Caco-2 (cell line): ENCODE measurements at regions not wholly inside any gene's neighbourhood (a gene's known extent, or its start where the extent isn't known, plus 50 kb on each side); places are given as distances from the start of the nearest gene placed in this dataset.

Experiments
- BruUV-seq: library from RNA; stranded (reverse); fragments of 400-500 nt; replicated peaks from 2 replicates; lab custom pipeline; 2021; lab: Mats Ljungman, UMichigan
- CTCF ChIA-PET: fragments of 300-600 bp; sonication (Branson Sonifier 250); formaldehyde crosslinking; loops from one replicate; lab custom pipeline; 2022; ENCODE audit warnings: antibody characterized with exemption; lab: Charles Lee
- POLR2A ChIA-PET: fragments of 300-600 bp; sonication (Branson Sonifier 250); formaldehyde crosslinking; loops from one replicate; lab custom pipeline; 2022; ENCODE audit warnings: antibody characterized with exemption; lab: Charles Lee
- DNase-seq, 2 experiments: peaks; one replicate each; pipeline versions ENCODE4 v3.0.0 to v3.0.0-alpha.2; 2020 to 2022
- H3K27me3 ChIP-seq: replicated peaks from 2 replicates; pipeline ENCODE4 v1.6.0; 2011; ENCODE audit warnings: low read length; ENCODE audit not compliant: control insufficient read depth, insufficient read depth
- H3K36me3 ChIP-seq: 2 replicates; pipeline ENCODE4 v1.5.1; 2011; ENCODE audit warnings: low read length; ENCODE audit not compliant: control insufficient read depth, insufficient read depth
- H3K4me1 ChIP-seq: fragments of 250-450 bp; sonication (Bioruptor Pico); 2 replicates; pipeline ENCODE4 v1.5.1; 2020; ENCODE audit warnings: mild to moderate bottlenecking
- H3K4me3 ChIP-seq: 2 replicates; pipeline ENCODE4 v1.5.1; 2011; ENCODE audit warnings: low read depth, mild to moderate bottlenecking, control low read depth, low read length
- H3K9me3 ChIP-seq: fragments of 250-450 bp; sonication (Bioruptor Pico); 2 replicates; pipeline ENCODE4 v1.5.1; 2020; ENCODE audit warnings: mild to moderate bottlenecking, moderate library complexity
- H3K27ac Mint-ChIP-seq: one replicate; pipeline ENCODE4 v1.8.0; 2022; ENCODE audit warnings: mixed read lengths; ENCODE audit not compliant: unreplicated experiment
- H3K27me3 Mint-ChIP-seq: one replicate; pipeline ENCODE4 v1.8.0; 2022; ENCODE audit warnings: mixed read lengths; ENCODE audit not compliant: insufficient read depth, unreplicated experiment
- H3K36me3 Mint-ChIP-seq: one replicate; pipeline ENCODE4 v1.8.0; 2022; ENCODE audit warnings: mild to moderate bottlenecking, mixed read lengths; ENCODE audit not compliant: insufficient read depth, unreplicated experiment
- H3K4me1 Mint-ChIP-seq: one replicate; pipeline ENCODE4 v1.8.0; 2022; ENCODE audit warnings: low read depth, mixed read lengths; ENCODE audit not compliant: unreplicated experiment
- H3K4me3 Mint-ChIP-seq: one replicate; pipeline ENCODE4 v1.8.0; 2022; ENCODE audit warnings: mild to moderate bottlenecking, moderate library complexity, mixed read lengths; ENCODE audit not compliant: unreplicated experiment
- H3K9me3 Mint-ChIP-seq: one replicate; pipeline ENCODE4 v1.8.0; 2022; ENCODE audit warnings: mixed read lengths; ENCODE audit not compliant: unreplicated experiment
- CTCF ChIP-seq, 2 experiments: fragments of 200-600 bp in 1 of 2; IDR thresholded peaks; 1 replicate in 1 of 2; 2 replicates in 1 of 2; pipeline versions ENCODE4 v1.5.1 to v1.8.0; 2011 to 2022; ENCODE audit warnings: antibody characterized with exemption in 1 of 2, control low read depth in 1 of 2, inconsistent platforms in 1 of 2, low read depth in 1 of 2, low read length in 1 of 2, mild to moderate bottlenecking in 1 of 2, moderate library complexity in 1 of 2; ENCODE audit not compliant: insufficient read depth in 1 of 2, severe bottlenecking in 1 of 2, unreplicated experiment in 1 of 2
- intact Hi-C: fragments of 100-400 bp; cut with micrococcal nuclease; formaldehyde crosslinking; loops from one replicate; pipeline ENCODE4 v1.10.0; 2022; ENCODE audit not compliant: unreplicated experiment

DNA sequence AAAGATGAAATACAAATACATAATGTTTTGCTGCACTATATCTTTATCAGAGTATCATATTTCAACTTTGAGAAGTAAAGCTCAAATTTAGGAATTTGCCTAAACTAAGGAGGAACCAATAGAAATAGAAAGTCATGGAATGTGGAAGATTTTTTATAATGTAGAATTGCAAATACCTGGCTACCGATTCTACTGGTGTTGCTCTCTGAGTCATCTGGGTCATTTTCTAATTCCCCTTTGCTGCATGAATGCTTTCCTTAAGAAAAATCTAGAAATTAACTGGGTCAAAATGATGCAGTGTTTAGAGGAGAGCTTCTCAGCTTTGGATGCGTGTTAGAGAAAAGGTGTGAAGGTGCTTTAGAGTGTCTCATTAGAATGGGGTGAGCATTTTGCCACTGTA, 568.9 kb upstream of the ANKRD30A start:
- no peak overlapping the region for H3K4me3 ChIP-seq
- ChIA-PET POLR2A (no interaction called here), CTCF (no interaction called here)
- no peak for TF ChIP-seq CTCF (IDR thresholded peaks at IDR 0.05; ENCODE audit: insufficient read depth in 1 of 2, low read depth in 1 of 2, low read length in 1 of 2, severe bottlenecking in 1 of 2, unreplicated experiment in 1 of 2)
- Mint-ChIP-seq H3K27ac (no peak overlapping the region), H3K27me3 (peaks cover 3% of the 10 kb centered on the region), H3K9me3 (no peaks in the 10 kb centered on the region), H3K4me3 (no peak overlapping the region), H3K4me1 (no peaks in the 10 kb centered on the region), H3K36me3 (no peaks in the 10 kb centered on the region)
- intact Hi-C loops: no loop called here
- no peaks in the 10 kb centered on the region for H3K27me3 ChIP-seq
- H3K36me3 ChIP-seq: no peaks in the 10 kb centered on the region
- H3K4me1 ChIP-seq: no peaks in the 10 kb centered on the region
- no peaks in the 10 kb centered on the region for H3K9me3 ChIP-seq
- BruUV-seq: no TSS peak
- DNase-seq: no peak

DNA sequence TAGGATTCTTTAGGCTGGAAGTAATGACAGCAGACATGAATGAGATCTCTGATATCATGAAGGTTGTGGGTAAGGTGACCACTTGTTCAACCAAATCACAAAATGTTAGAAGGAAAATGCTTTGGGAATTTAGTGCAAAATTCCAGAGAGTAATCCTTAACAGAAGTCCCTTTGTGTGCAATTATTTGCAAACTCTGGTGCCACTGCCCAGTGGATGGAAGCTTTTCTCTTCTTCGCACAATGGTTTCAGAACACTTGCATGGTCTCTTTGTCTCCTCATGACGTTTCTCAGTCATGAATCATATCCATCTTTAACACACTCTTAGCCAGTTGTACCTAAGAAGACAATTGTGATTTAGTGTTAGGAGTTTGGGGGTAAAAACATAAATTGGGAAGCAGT, 570.4 kb upstream of the ANKRD30A start:
- Mint-ChIP-seq H3K9me3 (no peaks in the 10 kb centered on the region), H3K4me1 (no peaks in the 10 kb centered on the region), H3K36me3 (no peaks in the 10 kb centered on the region), H3K27ac (no peak overlapping the region), H3K4me3 (no peak overlapping the region), H3K27me3 (peaks cover 3% of the 10 kb centered on the region)
- H3K27me3 ChIP-seq: no peaks in the 10 kb centered on the region
- ChIA-PET CTCF (interaction anchor here (0.6 kb wide), 1 partner anchor 425 kb away, joined by 3 read pairs; no protein-coding TSS in a partner anchor), POLR2A (no interaction called here)
- no peaks in the 10 kb centered on the region for H3K4me1 ChIP-seq
- TF ChIP-seq CTCF (IDR thresholded peaks at IDR 0.05; ENCODE audit: insufficient read depth in 1 of 2, low read depth in 1 of 2, low read length in 1 of 2, severe bottlenecking in 1 of 2, unreplicated experiment in 1 of 2): no peak
- no peak overlapping the region for H3K4me3 ChIP-seq
- H3K36me3 ChIP-seq: no peaks in the 10 kb centered on the region
- BruUV-seq: no TSS peak
- intact Hi-C loops: no loop called here
- no peak for DNase-seq
- 0 out of 2 replicates have a peak, but pooled peaks cover 2% of the 10 kb centered on the region for H3K9me3 ChIP-seq

GRCh38 chr10:36547965-36548364, 577.4 kb upstream of the ANKRD30A start:
- H3K27me3 ChIP-seq: no peaks in the 10 kb centered on the region
- TF ChIP-seq CTCF (IDR thresholded peaks at IDR 0.05; ENCODE audit: insufficient read depth in 1 of 2, low read depth in 1 of 2, low read length in 1 of 2, severe bottlenecking in 1 of 2, unreplicated experiment in 1 of 2): no peak
- Mint-ChIP-seq H3K9me3 (no peaks in the 10 kb centered on the region), H3K36me3 (no peaks in the 10 kb centered on the region), H3K4me3 (no peak overlapping the region), H3K27me3 (peaks cover 6% of the 10 kb centered on the region), H3K4me1 (no peaks in the 10 kb centered on the region), H3K27ac (no peak overlapping the region)
- BruUV-seq: no TSS peak
- CTCF ChIA-PET: no interaction called here
- intact Hi-C loops: no loop called here
- POLR2A ChIA-PET: no interaction called here
- DNase-seq: no peak
- H3K4me1 ChIP-seq: no peaks in the 10 kb centered on the region
- H3K4me3 ChIP-seq: no peak overlapping the region
- H3K36me3 ChIP-seq: no peaks in the 10 kb centered on the region
- 0 out of 2 replicates have a peak, but pooled peaks cover 6% of the 10 kb centered on the region for H3K9me3 ChIP-seq
